Left colon (tissue), 2 donors: ENCODE measurements at regions not wholly inside any gene's neighbourhood (a gene's known extent, or its start where the extent isn't known, plus 50 kb on each side); places are given as distances from the start of the nearest gene placed in this dataset.

Experiments
- ATAC-seq: fragments of 200-7000 bp; cut with Tn5 transposase; one replicate; pipeline ENCODE4 v1.9.1; 2020; ENCODE audit warnings: mild to moderate bottlenecking, moderate library complexity
- DNase-seq, 2 donors: peaks; one replicate each; pipeline ENCODE4 v3.0.0-alpha.2; 2020
- intact Hi-C, 2 donors: fragments of 100-400 bp; cut with DNase I in 1 of 2; cut with micrococcal nuclease in 1 of 2; formaldehyde crosslinking; loops; one replicate each; pipeline versions ENCODE4 v1.11.2 to v1.14.0; 2022; cut with DNase I, micrococcal nuclease
- donor health status: DM: no; HTN: no; CAD: no.
- donor health status: DM: yes; HTN: yes; CAD: no.

- ATAC-seq (no peak), DNase-seq (no peak)
- intact Hi-C loops = no loop called here
Observed at GRCh38 chr13:111974341-111974640, 92.7 kb upstream of the SOX1 start.

GRCh38 chr13:111975539-111976473, 91.1 kb upstream of the SOX1 start:
- intact Hi-C loops = no loop called here
- no peak for ATAC-seq
- DNase-seq = no peak

DNA sequence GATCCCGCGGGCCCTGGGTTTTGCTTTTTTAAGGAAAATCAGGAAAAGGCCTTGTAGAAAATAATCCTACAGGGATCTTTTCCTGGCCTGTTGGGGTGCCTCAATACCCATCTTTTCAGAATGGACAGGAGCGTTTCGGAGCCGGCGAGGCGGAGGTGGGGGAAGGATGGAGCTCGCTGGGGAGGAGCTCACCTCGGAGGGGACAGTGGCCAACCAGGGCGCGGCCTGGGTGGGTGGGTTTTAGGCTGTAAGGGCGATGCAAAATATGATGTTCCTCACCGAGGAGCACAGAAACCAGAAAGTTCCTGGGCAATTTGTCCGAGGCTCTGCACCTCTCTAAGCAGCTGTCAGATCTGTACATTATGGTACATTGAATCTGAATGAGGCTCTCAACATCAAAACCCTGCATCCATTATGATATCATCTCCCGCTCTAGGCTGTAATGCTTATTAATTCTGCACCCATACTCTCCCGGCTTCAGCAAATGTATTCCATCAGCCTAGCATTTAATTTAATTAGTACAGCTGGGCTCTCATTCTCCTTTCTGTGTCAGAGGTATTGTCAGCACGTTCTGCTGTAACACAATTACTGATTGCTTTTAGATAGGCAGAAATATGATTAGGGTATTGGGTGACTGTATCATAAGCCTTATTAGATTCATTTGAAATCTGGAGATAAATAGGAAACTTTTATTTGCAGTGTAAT, 90.3 kb upstream of the SOX1 start:
- intact Hi-C loops = no loop called here
- no peak for ATAC-seq
- no peak for DNase-seq

GRCh38 chr13:111977179-111977506, 89.8 kb upstream of the SOX1 start:
- intact Hi-C loops = no loop called here
- no peak for DNase-seq
- no peak for ATAC-seq

- intact Hi-C loops = no loop called here
Observed at GRCh38 chr13:111978546-111978945, 88.4 kb upstream of the SOX1 start.

GRCh38 chr13:111980146-111980929, 86.6 kb upstream of the SOX1 start:
- intact Hi-C loops = no loop called here
- DNase-seq = no peak

More at GRCh38 chr13:111978546-111978945, 88.4 kb upstream of the SOX1 start:
- no peak for ATAC-seq
- no peak for DNase-seq

GRCh38 chr13:111981006-111981405, 85.9 kb upstream of the SOX1 start:
- DNase-seq = no peak
- ATAC-seq = no peak
- intact Hi-C loops = no loop called here

More at GRCh38 chr13:111980146-111980929, 86.6 kb upstream of the SOX1 start:
- no peak for ATAC-seq

GRCh38 chr13:111981446-111982165, 85.3 kb upstream of the SOX1 start:
- ATAC-seq = no peak
- DNase-seq = no peak
- intact Hi-C loops = no loop called here

DNA sequence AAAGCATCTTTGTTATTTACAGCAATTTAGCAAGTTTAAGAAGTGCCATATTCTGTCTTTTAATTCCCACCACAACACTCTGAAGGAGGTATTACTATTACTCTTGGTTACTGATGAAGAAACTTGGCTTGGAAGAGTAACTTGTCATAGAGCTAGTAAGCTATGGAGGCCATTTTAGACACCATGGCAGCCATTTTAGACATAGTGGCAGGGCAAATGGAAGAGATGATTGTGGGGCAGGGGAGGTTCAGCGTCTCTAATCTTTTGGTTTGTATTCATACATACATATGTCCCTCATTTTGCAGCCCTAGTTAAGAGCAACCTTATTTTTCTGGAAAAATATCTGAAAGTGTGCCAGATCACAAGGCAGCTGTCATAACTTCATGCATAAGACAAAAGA, 82.6 kb upstream of the SOX1 start:
- intact Hi-C loops = no loop called here
- ATAC-seq (no peak), DNase-seq (no peak)

- no peak for DNase-seq
- ATAC-seq = no peak
- intact Hi-C loops = no loop called here
Observed at GRCh38 chr13:111990362-111990761, 76.6 kb upstream of the SOX1 start.

- ATAC-seq (no peak), DNase-seq (no peak)
- intact Hi-C loops = no loop called here
Observed at GRCh38 chr13:111992911-111993310, 74.0 kb upstream of the SOX1 start.

DNA sequence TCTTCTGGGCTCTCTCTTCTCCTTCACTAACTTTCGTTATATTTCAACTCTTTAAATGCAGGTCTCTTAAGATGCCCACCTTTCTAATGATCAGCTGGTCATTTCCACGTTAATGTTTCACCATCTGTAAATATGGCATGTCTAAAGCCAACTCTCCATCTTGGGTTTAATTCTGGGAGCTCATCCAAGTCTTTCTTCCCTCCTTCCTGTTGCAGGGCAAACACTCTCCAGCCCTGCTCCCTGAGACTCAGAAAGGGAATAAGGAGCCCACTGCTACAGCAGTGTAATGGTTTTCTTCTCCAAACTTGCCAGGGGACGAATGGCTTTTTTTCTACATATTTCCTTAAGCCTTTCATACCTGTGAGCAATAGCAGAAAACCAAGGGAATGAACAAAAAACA, 73.3 kb upstream of the SOX1 start:
- DNase-seq (no peak), ATAC-seq (no peak)
- intact Hi-C loops = no loop called here

- no peak for DNase-seq
- no peak for ATAC-seq
- intact Hi-C loops = no loop called here
Observed at GRCh38 chr13:111994578-111994977, 72.4 kb upstream of the SOX1 start.

DNA sequence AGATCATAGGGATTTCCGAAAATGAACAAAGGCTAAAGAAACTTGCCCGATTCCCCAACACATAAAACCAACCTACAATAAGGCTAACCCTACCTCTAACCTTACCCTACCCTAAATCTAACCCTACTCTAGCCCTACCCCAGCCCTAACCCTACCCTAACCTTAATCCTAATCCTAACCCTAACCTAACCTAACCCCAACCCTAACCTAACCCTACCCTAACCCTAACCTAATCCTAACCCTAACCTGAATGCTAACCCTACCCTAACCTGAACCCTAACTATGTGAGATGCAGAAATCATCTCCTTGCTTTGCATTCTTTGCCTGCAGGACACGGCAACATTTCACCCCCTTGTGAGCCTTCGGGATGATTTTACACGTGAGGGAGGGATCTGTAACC, 67.6 kb upstream of the SOX1 start:
- no peak for ATAC-seq
- no peak for DNase-seq
- intact Hi-C loops = no loop called here

- intact Hi-C loops = no loop called here
- no peak for ATAC-seq
- no peak for DNase-seq
Observed at GRCh38 chr13:112000888-112001287, 66.1 kb upstream of the SOX1 start.

DNA sequence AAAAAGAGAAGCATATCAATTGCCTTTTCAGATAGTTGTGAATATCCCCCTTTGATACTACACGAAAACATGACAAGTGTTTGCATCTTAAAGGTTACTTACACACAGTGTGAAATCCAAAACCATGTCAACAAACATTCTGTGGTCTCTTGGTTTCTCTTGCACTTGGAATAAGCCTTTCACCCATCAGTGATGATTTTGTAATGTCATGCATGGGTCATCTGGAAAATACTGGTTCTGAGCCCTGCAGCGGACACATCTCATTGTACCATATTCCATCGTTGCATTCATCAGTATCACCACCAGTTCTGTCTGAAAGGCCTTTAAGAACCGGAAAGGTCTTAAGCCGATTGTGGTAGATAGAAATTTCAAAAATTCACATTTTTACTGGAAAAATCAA, 65.4 kb upstream of the SOX1 start:
- ATAC-seq = no peak
- DNase-seq = no peak
- intact Hi-C loops = no loop called here

- intact Hi-C loops = no loop called here
- ATAC-seq (no peak), DNase-seq (no peak)
Observed at GRCh38 chr13:112003396-112003795, 63.6 kb upstream of the SOX1 start.

- no peak for ATAC-seq
- intact Hi-C loops = no loop called here
- DNase-seq = no peak
Observed at GRCh38 chr13:112003941-112004340, 63.0 kb upstream of the SOX1 start.

- ATAC-seq = no peak
- intact Hi-C loops = no loop called here
- no peak for DNase-seq
Observed at GRCh38 chr13:112005925-112006324, 61.0 kb upstream of the SOX1 start.
